ENCODE measurements at regions not wholly inside any gene's neighbourhood (a gene's known extent, or its start where the extent isn't known, plus 50 kb on each side); places are given as distances from the start of the nearest gene placed in this dataset.

DNA sequence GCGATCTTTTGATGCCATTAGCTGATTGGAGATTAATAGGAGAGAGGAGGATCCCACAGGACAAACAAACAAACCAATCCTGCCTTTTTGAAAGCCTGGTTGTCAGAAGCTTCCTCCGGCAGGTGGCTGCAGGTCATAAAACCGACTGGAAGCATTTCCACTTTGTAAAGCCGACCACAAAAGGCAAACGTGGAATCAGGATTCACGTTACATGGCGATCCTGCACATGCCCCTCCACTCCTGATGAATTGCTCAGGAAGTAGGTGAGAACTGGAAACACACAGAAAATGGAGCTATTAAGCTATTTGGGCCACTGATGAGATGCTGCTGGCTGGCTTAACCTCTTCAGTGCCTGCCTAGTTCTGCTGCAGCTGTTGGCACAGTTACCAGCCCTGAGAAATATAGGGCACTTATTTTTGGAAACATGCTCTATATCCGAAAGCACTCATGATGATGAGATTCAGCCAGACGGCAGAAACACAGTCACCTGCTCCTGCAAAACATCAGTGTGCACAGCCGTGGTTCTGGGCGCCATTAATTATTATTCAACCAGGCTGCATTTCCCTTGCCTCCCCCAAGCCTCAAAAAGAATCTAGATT is 110.3 kb upstream of the ST6GAL2 start:
- peak in 1 of 2 donors; percentile 28 for DNase-seq
- Histone ChIP-seq H3K27ac (no peak overlapping the region), H3K27me3 (no peaks in the 10 kb centered on the region), H3K4me3 (no peak overlapping the region), H3K4me1 (peaks cover 0 to 12% (median 2%) of the 10 kb centered on the region in 4 donors), H3K36me3 (no peaks in the 10 kb centered on the region), H3K9me3 (no peaks in the 10 kb centered on the region)
- TF ChIP-seq EP300 (IDR thresholded peaks at IDR 0.05) (no peak), POLR2AphosphoS5 (IDR thresholded peaks at IDR 0.05) (no peak), POLR2A (IDR thresholded peaks at IDR 0.05) (no peak)
- TF ChIP-seq, protein P1, sequence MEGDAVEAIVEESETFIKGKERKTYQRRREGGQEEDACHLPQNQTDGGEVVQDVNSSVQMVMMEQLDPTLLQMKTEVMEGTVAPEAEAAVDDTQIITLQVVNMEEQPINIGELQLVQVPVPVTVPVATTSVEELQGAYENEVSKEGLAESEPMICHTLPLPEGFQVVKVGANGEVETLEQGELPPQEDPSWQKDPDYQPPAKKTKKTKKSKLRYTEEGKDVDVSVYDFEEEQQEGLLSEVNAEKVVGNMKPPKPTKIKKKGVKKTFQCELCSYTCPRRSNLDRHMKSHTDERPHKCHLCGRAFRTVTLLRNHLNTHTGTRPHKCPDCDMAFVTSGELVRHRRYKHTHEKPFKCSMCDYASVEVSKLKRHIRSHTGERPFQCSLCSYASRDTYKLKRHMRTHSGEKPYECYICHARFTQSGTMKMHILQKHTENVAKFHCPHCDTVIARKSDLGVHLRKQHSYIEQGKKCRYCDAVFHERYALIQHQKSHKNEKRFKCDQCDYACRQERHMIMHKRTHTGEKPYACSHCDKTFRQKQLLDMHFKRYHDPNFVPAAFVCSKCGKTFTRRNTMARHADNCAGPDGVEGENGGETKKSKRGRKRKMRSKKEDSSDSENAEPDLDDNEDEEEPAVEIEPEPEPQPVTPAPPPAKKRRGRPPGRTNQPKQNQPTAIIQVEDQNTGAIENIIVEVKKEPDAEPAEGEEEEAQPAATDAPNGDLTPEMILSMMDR (IDR thresholded peaks at IDR 0.05), result no peak
- intact Hi-C loops (cut with DNase I; ENCODE audit: low total_unique reads), result no loop called here
- 57 to 63% (median 58%) methylated on average over 11 of the region's 11 CpGs for WGBS, 5 donors

DNA sequence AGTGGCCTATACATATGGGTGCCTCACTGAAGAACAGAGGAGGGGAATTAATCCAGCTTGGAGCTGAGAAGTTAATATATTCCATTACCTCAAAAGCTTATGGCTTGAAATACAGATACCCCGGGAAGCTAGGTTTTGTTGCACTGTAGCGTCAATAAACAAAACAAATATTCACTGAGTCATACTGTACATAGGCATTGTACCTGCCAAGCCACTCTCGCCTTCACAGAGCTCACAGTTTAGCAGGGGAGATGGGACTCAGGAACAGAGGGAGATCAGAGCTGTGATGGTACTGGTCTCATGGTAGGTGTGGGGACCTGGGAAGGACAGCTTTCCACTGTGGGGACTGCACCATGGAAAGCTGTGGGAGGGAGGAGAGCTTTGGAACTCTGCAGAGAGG is 111.2 kb upstream of the ST6GAL2 start:
- TF ChIP-seq POLR2AphosphoS5 (IDR thresholded peaks at IDR 0.05) (no peak), POLR2A (IDR thresholded peaks at IDR 0.05) (no peak), EP300 (IDR thresholded peaks at IDR 0.05) (no peak)
- TF ChIP-seq, protein P1 (IDR thresholded peaks at IDR 0.05), result no peak
- intact Hi-C loops (cut with DNase I; ENCODE audit: low total_unique reads), result no loop called here

DNA sequence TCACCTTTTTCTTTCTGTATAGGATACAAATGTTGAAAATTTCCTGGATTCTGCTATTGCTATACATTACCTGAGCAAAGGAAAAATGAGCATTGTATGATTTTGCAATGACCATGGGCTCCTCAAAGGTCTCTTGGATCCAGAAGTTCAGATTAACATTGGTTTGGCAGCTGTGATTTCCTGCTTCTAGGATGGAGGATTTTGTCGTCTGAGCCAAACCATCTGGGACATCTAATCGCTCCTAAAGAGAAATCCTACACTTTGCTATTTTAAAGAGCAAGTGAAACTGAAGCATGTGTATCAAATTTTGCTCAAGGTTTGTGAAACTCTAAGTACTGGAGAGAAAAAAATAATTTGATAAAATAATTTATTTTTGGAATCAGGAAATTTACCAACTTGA is 115.1 kb upstream of the ST6GAL2 start:
- TF ChIP-seq, protein P1 (IDR thresholded peaks at IDR 0.05), result no peak
- TF ChIP-seq EP300 (IDR thresholded peaks at IDR 0.05) (no peak), POLR2A (IDR thresholded peaks at IDR 0.05) (no peak), POLR2AphosphoS5 (IDR thresholded peaks at IDR 0.05) (no peak)

More for the DNA sequence above, 111.2 kb upstream of the ST6GAL2 start:
- Histone ChIP-seq H3K36me3 (no peaks in the 10 kb centered on the region), H3K4me3 (no peak overlapping the region), H3K27me3 (no peaks in the 10 kb centered on the region), H3K9me3 (no peaks in the 10 kb centered on the region), H3K4me1 (peaks cover 0 to 12% (median 2%) of the 10 kb centered on the region in 4 donors), H3K27ac (no peak overlapping the region)
- DNase-seq, result no peak
- WGBS, 5 donors, result 37 to 61% (median 45%) methylated on average over 3 of the region's 3 CpGs

DNA sequence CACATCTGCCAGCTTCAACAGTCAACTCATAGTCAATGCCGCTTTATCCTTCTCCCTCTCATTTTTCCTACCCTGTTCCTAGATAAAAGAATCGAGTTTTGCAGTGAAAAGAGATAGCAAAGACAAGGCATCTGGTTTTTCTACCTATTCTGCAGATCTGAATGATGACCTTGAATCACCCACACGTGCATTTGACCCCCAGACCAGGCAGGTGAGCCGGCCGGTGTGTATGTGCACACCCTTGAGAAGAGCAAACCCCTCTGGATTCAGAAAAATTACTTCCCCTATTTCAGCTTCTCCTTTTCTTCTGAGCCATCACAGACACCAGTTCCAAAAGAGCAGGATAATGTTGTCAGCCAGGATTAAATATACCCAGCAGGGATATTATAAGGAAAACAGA is 115.6 kb upstream of the ST6GAL2 start:
- no peak for DNase-seq
- WGBS, 5 donors, result 60 to 69% (median 64%) methylated on average over 5 of the region's 5 CpGs
- H3K9me3 ChIP-seq, result no peaks in the 10 kb centered on the region

More for the DNA sequence above, 115.1 kb upstream of the ST6GAL2 start:
- 20 to 61% (median 39%) methylated on average over 2 of the region's 2 CpGs for WGBS, 5 donors
- Histone ChIP-seq H3K4me3 (no peak overlapping the region), H3K27ac (no peak overlapping the region), H3K27me3 (no peaks in the 10 kb centered on the region), H3K4me1 (peaks cover 0 to 4% (median 0%) of the 10 kb centered on the region in 4 donors), H3K36me3 (no peaks in the 10 kb centered on the region), H3K9me3 (no peaks in the 10 kb centered on the region)
- peak in 1 of 2 donors; percentile 31 for DNase-seq
- intact Hi-C loops (cut with DNase I; ENCODE audit: low total_unique reads), result no loop called here

More for the DNA sequence above, 115.6 kb upstream of the ST6GAL2 start:
- H3K27ac ChIP-seq, result no peak overlapping the region
- intact Hi-C loops (cut with DNase I; ENCODE audit: low total_unique reads), result no loop called here
- H3K4me3 ChIP-seq, result no peak overlapping the region
- no peaks in the 10 kb centered on the region for H3K4me1 ChIP-seq
- TF ChIP-seq EP300 (IDR thresholded peaks at IDR 0.05), result no peak
- no peak for TF ChIP-seq POLR2AphosphoS5 (IDR thresholded peaks at IDR 0.05)
- TF ChIP-seq, protein P1 (IDR thresholded peaks at IDR 0.05), result no peak
- no peak for TF ChIP-seq POLR2A (IDR thresholded peaks at IDR 0.05)
- H3K36me3 ChIP-seq, result no peaks in the 10 kb centered on the region
- no peaks in the 10 kb centered on the region for H3K27me3 ChIP-seq

Measured in stomach (tissue), 8 donors.